AG04450 (cell line): ENCODE measurements at regions not wholly inside any gene's neighbourhood (a gene's known extent, or its start where the extent isn't known, plus 50 kb on each side); places are given as distances from the start of the nearest gene placed in this dataset.
"Not testable (repeated sequence)": the region's sequence is repeated elsewhere in the genome, so short reads cannot be mapped to it uniquely, and the experiment has no call there.

Source experiments
- CTCF ChIA-PET: fragments of 300-600, 350-600 bp; formaldehyde crosslinking; extraction: SDS; loops from one replicate; lab custom pipeline; 2022; ENCODE audit warnings: antibody characterized with exemption, inconsistent platforms; lab: Charles Lee
- POLR2A ChIA-PET: fragments of 350-600 bp; formaldehyde crosslinking; extraction: SDS; loops from one replicate; lab custom pipeline; 2021; ENCODE audit warnings: antibody characterized with exemption, inconsistent platforms; lab: Yijun Ruan, JAX
- DNase-seq: peaks from one replicate; pipeline ENCODE4 v3.0.0-alpha.2; 2011; ENCODE audit warnings: low read depth, low spot score
- H3K27ac ChIP-seq: one replicate; pipeline ENCODE4 v1.5.1; 2012; ENCODE audit warnings: low read depth, low read length, control low read depth
- H3K27me3 ChIP-seq: one replicate; pipeline ENCODE4 v1.6.0; 2012; ENCODE audit warnings: low read length; ENCODE audit not compliant: control insufficient read depth, insufficient read depth
- H3K4me3 ChIP-seq: 2 replicates; pipeline ENCODE4 v1.5.1; 2011; ENCODE audit warnings: mild to moderate bottlenecking, low read depth, low read length, control low read depth
- H3K9me3 ChIP-seq: 2 replicates; pipeline ENCODE4 v1.5.1; 2012; ENCODE audit warnings: low read length; ENCODE audit not compliant: control insufficient read depth, insufficient read depth

GRCh38 chr2:87630892-87631291, 117.0 kb upstream of the PLGLB2 start:
- H3K4me3 ChIP-seq, POLR2A ChIA-PET, H3K27ac ChIP-seq, H3K9me3 ChIP-seq, DNase-seq, CTCF ChIA-PET, H3K27me3 ChIP-seq: not testable (repeated sequence)

DNA sequence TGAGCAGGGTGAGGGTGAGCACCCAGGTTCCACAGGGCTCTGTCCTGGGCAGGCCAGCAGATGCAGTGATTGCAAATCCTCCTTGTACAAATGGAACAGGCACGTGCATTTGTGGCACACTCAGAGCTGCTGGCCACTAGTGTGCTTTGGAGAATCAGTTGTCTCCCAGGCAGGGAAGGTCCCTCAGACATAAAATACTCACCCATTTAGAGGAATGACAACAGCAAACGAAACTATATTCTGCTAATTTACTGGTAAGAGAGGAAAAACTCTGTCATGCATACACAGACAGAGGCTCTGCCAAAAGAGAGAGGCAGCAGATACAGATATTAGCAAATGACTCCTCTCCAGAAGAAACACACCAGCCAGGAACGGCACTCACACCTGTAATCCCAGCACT, 116.5 kb upstream of the PLGLB2 start:
- H3K4me3 ChIP-seq, DNase-seq, H3K27me3 ChIP-seq, CTCF ChIA-PET, POLR2A ChIA-PET, H3K27ac ChIP-seq, H3K9me3 ChIP-seq: not testable (repeated sequence)

DNA sequence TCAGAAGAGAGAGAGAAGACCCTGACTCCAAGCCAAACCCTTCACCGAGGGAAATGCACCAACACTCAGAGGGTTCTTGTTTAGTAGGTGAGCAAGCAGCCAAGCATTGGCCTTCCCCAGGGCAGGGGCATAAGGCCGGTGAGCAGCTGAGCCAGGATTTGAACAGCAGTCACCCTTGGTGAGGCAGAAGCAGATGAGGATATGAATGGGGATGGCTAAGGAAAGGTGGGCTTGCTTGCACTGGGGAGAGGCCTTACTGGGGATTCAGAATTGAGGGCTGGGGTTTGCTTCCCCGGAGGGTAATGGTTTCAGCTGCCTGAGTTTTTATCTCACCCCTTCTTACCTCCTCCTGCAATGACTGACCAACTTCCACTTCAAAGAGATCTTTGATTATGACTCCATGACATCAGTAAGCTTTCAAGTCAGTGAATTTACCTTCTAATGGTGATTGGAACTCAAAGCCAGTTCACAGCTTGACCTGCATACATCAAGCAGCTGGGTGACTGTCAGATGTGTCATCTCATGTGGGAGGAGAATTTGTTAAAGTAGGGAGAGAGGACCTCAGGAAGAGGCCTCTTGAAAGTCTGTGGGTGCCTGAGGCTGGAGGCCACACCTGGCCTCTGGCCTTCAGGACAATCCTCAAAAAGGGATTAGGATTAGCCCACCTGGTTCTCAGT, 114.5 kb upstream of the PLGLB2 start:
- DNase-seq, H3K9me3 ChIP-seq, H3K27ac ChIP-seq, CTCF ChIA-PET, H3K27me3 ChIP-seq, H3K4me3 ChIP-seq, POLR2A ChIA-PET: not testable (repeated sequence)

- H3K27me3 ChIP-seq, H3K4me3 ChIP-seq, H3K9me3 ChIP-seq, H3K27ac ChIP-seq, POLR2A ChIA-PET, DNase-seq, CTCF ChIA-PET: not testable (repeated sequence)
Observed at GRCh38 chr2:87634106-87634505, 113.8 kb upstream of the PLGLB2 start.

DNA sequence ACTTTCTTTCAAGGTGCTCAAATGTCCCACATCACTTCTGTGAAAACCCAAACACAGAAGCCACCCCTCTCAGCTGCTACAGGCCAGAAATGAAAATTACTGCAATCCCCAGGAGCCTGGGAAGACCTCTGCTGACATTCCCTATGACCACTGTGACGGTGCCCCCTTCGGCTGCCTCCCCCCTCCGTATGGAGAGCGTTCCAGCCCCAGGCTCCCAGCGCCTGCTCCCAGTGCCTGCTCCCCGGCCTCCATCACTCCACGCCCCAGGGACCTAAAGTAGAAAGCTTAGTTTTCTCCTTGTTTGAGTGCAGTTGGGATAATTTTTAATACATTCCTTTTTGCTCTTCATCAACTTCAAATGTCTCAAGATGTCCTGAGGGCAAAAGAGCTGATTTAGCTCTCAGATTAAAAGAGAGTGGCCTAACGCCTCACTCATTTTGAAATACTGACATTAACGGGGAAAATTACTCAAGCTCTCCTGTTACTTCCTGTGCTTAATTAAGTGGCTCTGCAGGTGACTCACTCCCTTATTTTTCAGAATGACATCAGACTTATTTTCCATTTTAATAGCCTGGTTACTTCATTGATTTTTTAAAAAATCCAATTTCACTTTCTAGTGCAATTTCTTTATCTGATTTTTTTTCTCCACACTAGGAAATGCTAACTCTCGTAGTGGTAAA, 112.8 kb upstream of the PLGLB2 start:
- H3K27me3 ChIP-seq, POLR2A ChIA-PET, H3K9me3 ChIP-seq, CTCF ChIA-PET, H3K4me3 ChIP-seq, H3K27ac ChIP-seq, DNase-seq: not testable (repeated sequence)

DNA sequence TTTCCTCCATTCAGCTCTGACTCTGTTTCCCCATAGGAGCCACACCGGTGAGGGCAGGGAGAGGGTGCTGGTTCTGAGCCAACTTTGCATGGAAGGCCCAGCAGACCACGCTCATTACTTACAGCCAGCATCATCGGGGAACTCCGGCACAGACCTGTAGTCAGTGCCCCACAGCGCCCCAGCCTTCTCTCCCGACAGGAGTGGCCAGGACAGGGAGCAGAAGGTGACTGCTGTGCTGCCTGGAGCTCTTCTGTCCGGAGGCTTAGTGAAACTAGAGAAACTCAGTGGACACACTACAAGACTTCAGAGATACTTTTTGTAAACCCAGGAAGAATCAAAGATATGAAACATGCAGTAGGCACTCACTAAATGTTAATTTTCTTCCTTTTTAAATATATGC, 111.6 kb upstream of the PLGLB2 start:
- POLR2A ChIA-PET, H3K27me3 ChIP-seq, H3K9me3 ChIP-seq, H3K4me3 ChIP-seq, DNase-seq, CTCF ChIA-PET, H3K27ac ChIP-seq: not testable (repeated sequence)

DNA sequence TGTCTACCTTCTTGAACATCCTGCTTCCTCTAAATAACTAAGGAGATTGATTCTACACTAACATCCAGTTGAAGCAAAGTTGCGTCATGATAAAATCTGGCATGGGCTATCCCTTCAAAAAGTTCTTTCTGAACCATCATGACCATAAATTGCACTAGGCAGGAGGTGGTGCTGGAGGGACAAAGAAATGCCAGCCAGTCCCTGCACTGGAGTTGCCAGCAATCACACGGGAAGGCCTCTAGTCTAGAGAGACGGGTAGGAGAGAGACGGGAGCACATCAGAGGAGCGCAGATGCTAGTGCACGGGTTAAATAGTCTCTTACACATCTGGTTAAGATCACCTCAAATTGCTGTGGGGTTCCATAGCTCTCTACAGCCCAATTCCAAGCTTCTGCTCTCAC, 111.2 kb upstream of the PLGLB2 start:
- H3K27me3 ChIP-seq, H3K27ac ChIP-seq, DNase-seq, H3K9me3 ChIP-seq, POLR2A ChIA-PET, CTCF ChIA-PET, H3K4me3 ChIP-seq: not testable (repeated sequence)

DNA sequence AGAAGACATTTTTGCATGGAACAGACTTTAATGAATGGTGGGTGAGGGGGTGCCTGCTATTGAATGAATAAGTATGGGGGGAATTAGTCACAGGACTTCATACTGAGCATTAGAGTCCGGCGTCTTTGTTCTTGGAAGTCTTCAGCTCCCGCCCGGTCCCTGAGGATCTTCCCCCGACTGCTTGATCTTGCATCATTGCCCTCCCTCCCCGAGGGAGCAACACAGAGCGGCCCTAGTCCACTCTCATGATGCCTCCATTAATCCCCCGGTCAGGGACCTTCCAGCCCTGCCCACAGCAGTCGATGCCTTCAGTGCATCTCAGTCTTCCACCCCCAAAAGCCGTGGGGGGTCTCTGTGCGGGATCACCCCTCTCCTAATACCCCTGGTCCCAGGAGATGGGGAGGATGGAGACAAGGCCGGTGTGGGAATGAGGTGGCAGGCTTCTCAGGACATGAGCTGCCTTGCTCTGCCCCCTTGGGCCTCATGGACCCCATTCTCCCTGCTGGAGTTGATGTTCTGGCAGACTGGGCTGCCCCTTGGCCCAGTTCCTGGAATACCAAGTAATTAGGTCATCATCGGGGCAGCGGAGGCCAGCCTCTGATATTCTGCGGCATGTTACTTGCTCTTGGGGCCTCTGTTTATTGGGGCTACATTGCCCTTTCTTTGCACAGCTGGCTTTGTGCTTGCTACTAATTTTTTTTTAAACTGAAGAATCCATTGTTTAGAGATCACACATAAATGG, 110.5 kb upstream of the PLGLB2 start:
- CTCF ChIA-PET, H3K9me3 ChIP-seq, H3K27ac ChIP-seq, POLR2A ChIA-PET, DNase-seq, H3K4me3 ChIP-seq, H3K27me3 ChIP-seq: not testable (repeated sequence)

GRCh38 chr2:87638114-87638807, 109.6 kb upstream of the PLGLB2 start:
- CTCF ChIA-PET, H3K27me3 ChIP-seq, POLR2A ChIA-PET, DNase-seq, H3K27ac ChIP-seq, H3K9me3 ChIP-seq, H3K4me3 ChIP-seq: not testable (repeated sequence)

GRCh38 chr2:87638872-87639271, 109.0 kb upstream of the PLGLB2 start:
- POLR2A ChIA-PET, H3K9me3 ChIP-seq, H3K27me3 ChIP-seq, DNase-seq, CTCF ChIA-PET, H3K4me3 ChIP-seq, H3K27ac ChIP-seq: not testable (repeated sequence)

- H3K27me3 ChIP-seq, DNase-seq, H3K9me3 ChIP-seq, CTCF ChIA-PET, H3K4me3 ChIP-seq, H3K27ac ChIP-seq, POLR2A ChIA-PET: not testable (repeated sequence)
Observed at GRCh38 chr2:87639801-87640440, 108.0 kb upstream of the PLGLB2 start.
